RWPE2 (cell line): ENCODE measurements at regions not wholly inside any gene's neighbourhood (a gene's known extent, or its start where the extent isn't known, plus 50 kb on each side); places are given as distances from the start of the nearest gene placed in this dataset.
A peak's percentile ranks its signal among the peaks of the same experiment; 100 is the strongest.

Experiments used
- ATAC-seq: fragments of 200-7000 bp; cut with Tn5 transposase; 3 replicates; pipeline ENCODE4 v1.9.1; 2021; ENCODE audit warnings: low read depth
- DNase-seq: peaks from one replicate; pipeline ENCODE4 v3.0.0-alpha.2; 2020; ENCODE audit warnings: low spot score
- H3K27ac ChIP-seq: fragments of 450-650 bp; 2 replicates; pipeline ENCODE4 v1.5.1; 2017; ENCODE audit warnings: mild to moderate bottlenecking; ENCODE audit not compliant: poor library complexity, severe bottlenecking
- H3K27me3 ChIP-seq: fragments of 250-450 bp; sonication (Bioruptor Pico); 2 replicates; pipeline ENCODE4 v1.5.1; 2021; ENCODE audit warnings: mild to moderate bottlenecking, moderate library complexity; ENCODE audit not compliant: insufficient read depth, poor library complexity, severe bottlenecking
- H3K36me3 ChIP-seq: fragments of 250-450 bp; sonication (Bioruptor Pico); 2 replicates; pipeline ENCODE4 v1.5.1; 2020; ENCODE audit warnings: low read depth, mild to moderate bottlenecking, moderate library complexity
- H3K4me1 ChIP-seq: fragments of 250-450 bp; sonication (Bioruptor Pico); 2 replicates; pipeline ENCODE4 v1.5.1; 2021; ENCODE audit warnings: mild to moderate bottlenecking, moderate library complexity; ENCODE audit not compliant: insufficient read depth, poor library complexity, severe bottlenecking
- H3K4me3 ChIP-seq: fragments of 250-450 bp; sonication (Bioruptor Pico); 2 replicates; pipeline ENCODE4 v1.5.1; 2021; ENCODE audit warnings: mild to moderate bottlenecking, moderate library complexity; ENCODE audit not compliant: severe bottlenecking
- H3K9me3 ChIP-seq: fragments of 250-450 bp; sonication (Bioruptor Pico); 2 replicates; pipeline ENCODE4 v1.5.1; 2021; ENCODE audit warnings: mild to moderate bottlenecking, moderate library complexity; ENCODE audit not compliant: severe bottlenecking
- CTCF ChIP-seq: fragments of 450-650 bp; IDR thresholded peaks from one replicate; pipeline ENCODE4 v1.5.1; 2017; ENCODE audit warnings: mild to moderate bottlenecking, moderate library complexity; ENCODE audit not compliant: poor library complexity, severe bottlenecking

GRCh38 chr4:96585304-96585703 is 745.4 kb downstream of the PDHA2 start:
- H3K4me1 ChIP-seq: no peaks in the 10 kb centered on the region
- no peak for DNase-seq
- H3K27me3 ChIP-seq: no peaks in the 10 kb centered on the region
- no peak for ATAC-seq
- H3K4me3 ChIP-seq: no peak overlapping the region
- H3K36me3 ChIP-seq: no peaks in the 10 kb centered on the region
- H3K27ac ChIP-seq: no peak overlapping the region
- no peak for TF ChIP-seq CTCF
- no peaks in the 10 kb centered on the region for H3K9me3 ChIP-seq

DNA sequence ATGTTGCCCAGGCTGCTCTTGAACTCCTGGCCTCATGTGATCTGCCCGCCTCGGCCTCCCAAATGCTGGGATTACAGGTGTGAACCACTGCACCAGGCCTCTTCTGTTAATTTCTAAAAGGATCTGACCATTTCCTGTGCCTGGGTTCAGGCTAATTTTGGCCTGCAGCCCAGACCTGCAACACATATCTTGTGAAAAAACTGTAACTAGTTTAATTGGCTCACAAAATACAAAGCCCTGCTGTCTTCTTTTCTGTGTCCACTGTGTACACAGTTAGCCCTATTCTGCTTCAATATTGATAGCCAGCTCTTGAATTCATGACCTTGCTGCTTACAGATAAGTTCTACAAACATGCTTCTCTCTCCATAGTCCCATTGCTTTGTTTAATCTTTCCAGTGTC is 753.5 kb downstream of the PDHA2 start:
- Histone ChIP-seq H3K4me1 (no peaks in the 10 kb centered on the region), H3K27ac (no peak overlapping the region), H3K27me3 (no peaks in the 10 kb centered on the region), H3K36me3 (no peaks in the 10 kb centered on the region), H3K9me3 (no peaks in the 10 kb centered on the region), H3K4me3 (no peak overlapping the region)
- ATAC-seq: no peak
- DNase-seq: no peak
- no peak for TF ChIP-seq CTCF

DNA sequence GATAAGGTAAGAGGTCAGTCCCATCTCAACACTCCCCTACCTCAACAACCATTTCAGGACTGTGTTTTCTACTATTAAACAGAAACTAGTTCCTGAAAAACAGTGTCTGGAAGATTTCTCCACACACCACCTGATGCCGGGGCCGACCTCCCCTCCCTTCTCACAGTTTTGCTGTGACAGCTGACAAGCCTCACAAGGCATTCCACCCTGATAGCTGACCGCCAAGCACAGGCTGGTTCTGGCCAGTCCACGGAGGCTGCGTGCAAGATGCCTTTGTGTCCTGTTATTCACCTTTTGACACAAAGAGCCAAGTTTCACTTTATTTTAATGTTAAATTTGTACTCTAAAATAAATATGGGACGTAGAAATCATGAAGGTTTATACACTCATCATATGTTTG is 758.6 kb downstream of the PDHA2 start:
- H3K9me3 ChIP-seq: no peaks in the 10 kb centered on the region
- H3K27me3 ChIP-seq: no peaks in the 10 kb centered on the region
- H3K4me3 ChIP-seq: no peak overlapping the region
- DNase-seq: no peak
- no peak for TF ChIP-seq CTCF
- no peaks in the 10 kb centered on the region for H3K36me3 ChIP-seq
- no peaks in the 10 kb centered on the region for H3K4me1 ChIP-seq
- ATAC-seq: no peak
- no peak overlapping the region for H3K27ac ChIP-seq

DNA sequence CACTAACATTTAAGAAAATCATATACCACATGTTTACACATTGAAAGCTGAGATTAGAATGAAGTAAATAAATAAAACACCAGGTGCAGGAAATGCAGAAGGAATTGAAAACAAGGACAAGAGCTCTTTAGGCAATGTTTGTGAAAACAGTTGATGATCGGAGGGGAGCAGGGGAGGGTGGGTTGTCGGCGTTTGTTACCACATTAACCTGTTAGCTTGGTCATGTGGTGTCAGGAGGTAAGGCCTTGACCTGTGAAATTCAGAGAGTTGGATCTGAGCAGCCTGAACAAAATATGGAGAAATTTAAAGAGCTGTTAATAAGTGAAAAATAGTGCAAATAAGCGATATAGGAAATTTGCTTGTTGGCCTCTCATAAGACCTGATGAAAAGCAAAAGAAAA is 759.9 kb downstream of the PDHA2 start:
- ATAC-seq (no peak), DNase-seq (no peak)
- no peaks in the 10 kb centered on the region for H3K9me3 ChIP-seq

DNA sequence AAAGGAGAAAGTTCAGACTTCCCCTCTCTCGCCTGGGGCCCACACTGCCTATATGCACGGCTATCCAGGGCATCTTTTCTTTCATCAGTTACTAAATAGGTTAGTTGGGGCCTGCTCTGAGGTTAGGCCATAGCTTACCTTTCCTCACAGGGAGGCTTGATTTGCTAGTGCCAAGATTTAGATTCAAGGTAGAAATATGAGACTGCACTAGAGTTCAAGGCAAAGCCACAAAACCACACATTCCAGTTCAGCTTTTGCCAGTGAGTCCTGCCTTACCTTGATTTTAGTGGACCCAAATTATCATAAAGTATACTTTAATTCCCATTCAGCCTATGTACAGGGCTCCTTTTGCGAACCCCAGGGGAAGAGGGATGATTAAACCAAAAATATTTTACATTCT is 762.8 kb downstream of the PDHA2 start:
- no peak overlapping the region for H3K4me3 ChIP-seq
- no peak overlapping the region for H3K27ac ChIP-seq
- no peaks in the 10 kb centered on the region for H3K4me1 ChIP-seq
- H3K36me3 ChIP-seq: no peaks in the 10 kb centered on the region
- TF ChIP-seq CTCF: no peak
- no peaks in the 10 kb centered on the region for H3K9me3 ChIP-seq
- DNase-seq (no peak), ATAC-seq (peak; percentile 23; the same call in 1 of the 3 replicates)
- H3K27me3 ChIP-seq: no peaks in the 10 kb centered on the region

More for the DNA sequence above, 759.9 kb downstream of the PDHA2 start:
- Histone ChIP-seq H3K4me1 (no peaks in the 10 kb centered on the region), H3K27me3 (no peaks in the 10 kb centered on the region), H3K36me3 (no peaks in the 10 kb centered on the region), H3K27ac (no peak overlapping the region), H3K4me3 (no peak overlapping the region)
- no peak for TF ChIP-seq CTCF
